GM12875 (cell line): ENCODE measurements at regions not wholly inside any gene's neighbourhood (a gene's known extent, or its start where the extent isn't known, plus 50 kb on each side); places are given as distances from the start of the nearest gene placed in this dataset.

Source experiments
- H3K4me3 ChIP-seq: one replicate; pipeline ENCODE4 v1.5.1; 2011; ENCODE audit warnings: low read depth, low read length, control low read depth
- CTCF ChIP-seq: IDR thresholded peaks from 2 replicates; pipeline ENCODE4 v1.5.1; 2011; ENCODE audit warnings: low read depth, mild to moderate bottlenecking, control low read depth, inconsistent platforms, low read length, moderate library complexity, borderline replicate concordance; ENCODE audit not compliant: insufficient read depth

GRCh38 chr7:25864511-25864910 lies 287.5 kb upstream of the NFE2L3 start:
- no peak for TF ChIP-seq CTCF
- H3K4me3 ChIP-seq, result no peak overlapping the region

GRCh38 chr7:25864943-25865751 lies 286.9 kb upstream of the NFE2L3 start:
- TF ChIP-seq CTCF, result no peak

GRCh38 chr7:25868509-25868908 lies 283.5 kb upstream of the NFE2L3 start:
- TF ChIP-seq CTCF, result no peak
- H3K4me3 ChIP-seq, result no peak overlapping the region

More at GRCh38 chr7:25864943-25865751, 286.9 kb upstream of the NFE2L3 start:
- H3K4me3 ChIP-seq, result no peak overlapping the region

GRCh38 chr7:25870574-25870973 lies 281.4 kb upstream of the NFE2L3 start:
- TF ChIP-seq CTCF, result no peak
- no peak overlapping the region for H3K4me3 ChIP-seq

GRCh38 chr7:25876092-25876491 lies 275.9 kb upstream of the NFE2L3 start:
- TF ChIP-seq CTCF, result no peak
- no peak overlapping the region for H3K4me3 ChIP-seq

GRCh38 chr7:25877802-25878789 lies 273.9 kb upstream of the NFE2L3 start:
- TF ChIP-seq CTCF, result no peak
- H3K4me3 ChIP-seq, result no peak overlapping the region
